ENCODE measurements at regions not wholly inside any gene's neighbourhood (a gene's known extent, or its start where the extent isn't known, plus 50 kb on each side); places are given as distances from the start of the nearest gene placed in this dataset.

GRCh38 chr20:50272724-50273446 lies 82.3 kb downstream of the CEBPB start:
- Histone ChIP-seq H3K4me1 (peaks cover 26% of the 10 kb centered on the region in 2 donors), H3K4me3 (no peak overlapping the region), H3K9me3 (no peaks in the 10 kb centered on the region), H3K36me3 (no peaks in the 10 kb centered on the region), H3K27ac (peak overlapping the region; percentile 82 to 96 (median 90)), H3K27me3 (no peaks in the 10 kb centered on the region)
- TF ChIP-seq CTCF (IDR thresholded peaks at IDR 0.05 in 4 of 5, conservative IDR thresholded peaks at IDR 0.05 in 1 of 5) (no peak), POLR2A (IDR thresholded peaks at IDR 0.05) (no peak)
- ATAC-seq: no peak
- in situ Hi-C loops (cut with MboI; ENCODE audit: low sequenced_read_pairs in 4 of 4) (loop anchor here in 1 of 4 donors (10.0 kb wide), 1 partner anchor 78 kb away; the partner anchor contains the start of gene CEBPB), intact Hi-C loops (cut with DNase I; ENCODE audit: low total_unique reads) (no loop called here)
- no peak for DNase-seq

GRCh38 chr20:50273601-50274491 lies 83.2 kb downstream of the CEBPB start:
- peak in 1 of 2 donors; percentile 94 for DNase-seq
- H3K27ac ChIP-seq: peak overlapping the region; percentile 82 to 96 (median 90)
- H3K9me3 ChIP-seq: no peaks in the 10 kb centered on the region
- H3K27me3 ChIP-seq: no peaks in the 10 kb centered on the region
- no peak for TF ChIP-seq CTCF (IDR thresholded peaks at IDR 0.05 in 4 of 5, conservative IDR thresholded peaks at IDR 0.05 in 1 of 5)
- TF ChIP-seq POLR2A (IDR thresholded peaks at IDR 0.05): peak in 1 of 2 donors; percentile 24
- peaks cover 35 to 36% of the 10 kb centered on the region in 2 donors for H3K4me1 ChIP-seq
- no peaks in the 10 kb centered on the region for H3K36me3 ChIP-seq
- peak; percentile 23 to 75 for ATAC-seq
- intact Hi-C loops (cut with DNase I; ENCODE audit: low total_unique reads) (no loop called here), in situ Hi-C loops (cut with MboI; ENCODE audit: low sequenced_read_pairs in 4 of 4) (loop anchor here in 1 of 4 donors (10.0 kb wide), 1 partner anchor 79 kb away; the partner anchor contains the start of gene CEBPB)
- H3K4me3 ChIP-seq: peak overlapping the region in 1 of 4 donors; percentile 39

GRCh38 chr20:50274570-50275430 lies 84.2 kb downstream of the CEBPB start:
- no peaks in the 10 kb centered on the region for H3K9me3 ChIP-seq
- intact Hi-C loops (cut with DNase I; ENCODE audit: low total_unique reads) (loop anchor here (5.0 kb wide), 1 partner anchor 123 kb away; no protein-coding TSS in a partner anchor), in situ Hi-C loops (cut with MboI; ENCODE audit: low sequenced_read_pairs in 4 of 4) (loop anchor here in 2 of 4 donors (10.0 to 25.0 kb wide), 3 partner anchors 80 to 188 kb away; partner anchors contain the start of gene CEBPB (in 1 of the 2))
- no peak overlapping the region for H3K4me3 ChIP-seq
- H3K27me3 ChIP-seq: no peaks in the 10 kb centered on the region
- ATAC-seq (no peak), DNase-seq (peak; percentile 58 to 65)
- H3K27ac ChIP-seq: peak overlapping the region; percentile 82 to 96 (median 90)
- TF ChIP-seq POLR2A (IDR thresholded peaks at IDR 0.05) (no peak), CTCF (IDR thresholded peaks at IDR 0.05 in 4 of 5, conservative IDR thresholded peaks at IDR 0.05 in 1 of 5) (no peak)
- no peaks in the 10 kb centered on the region for H3K36me3 ChIP-seq
- H3K4me1 ChIP-seq: peaks cover 44 to 45% of the 10 kb centered on the region in 2 donors

All from gastrocnemius medialis (tissue), 4 donors.